PC-3 (cell line): ENCODE measurements at regions not wholly inside any gene's neighbourhood (a gene's known extent, or its start where the extent isn't known, plus 50 kb on each side); places are given as distances from the start of the nearest gene placed in this dataset.

Source experiments
- ATAC-seq: fragments of 200-7000 bp; cut with Tn5 transposase; 2 replicates; pipeline ENCODE4 v1.9.1; 2020; ENCODE audit warnings: mild to moderate bottlenecking, moderate library complexity
- BruUV-seq: library from RNA; stranded (reverse); fragments of 400-500 nt; replicated peaks from 2 replicates; lab custom pipeline; 2021; lab: Mats Ljungman, UMichigan
- CTCF ChIA-PET: fragments of 300-600 bp; sonication (Branson Sonifier 250); formaldehyde crosslinking; loops from one replicate; lab custom pipeline; 2022; ENCODE audit warnings: antibody characterized with exemption; lab: Charles Lee
- POLR2A ChIA-PET: fragments of 300-600 bp; sonication (Branson Sonifier 250); formaldehyde crosslinking; loops from one replicate; lab custom pipeline; 2022; ENCODE audit warnings: antibody characterized with exemption; ENCODE audit not compliant: unreplicated experiment; lab: Charles Lee
- DNase-seq: peaks from one replicate; pipeline ENCODE4 v3.0.0-alpha.2; 2015
- H2AFZ ChIP-seq: fragments of 300-600 bp; sonication (generic); 2 replicates; pipeline ENCODE4 v1.6.0; 2016; ENCODE audit warnings: antibody characterized with exemption, low read length
- H3F3A ChIP-seq: fragments of 300-600 bp; sonication (generic); one replicate; pipeline ENCODE4 v1.6.0; 2017; ENCODE audit warnings: antibody characterized with exemption, low read length, control low read depth, mild to moderate bottlenecking; ENCODE audit not compliant: unreplicated experiment
- H3K27ac ChIP-seq: fragments of 300-600 bp; sonication (generic); 2 replicates; pipeline ENCODE4 v1.5.1; 2016; ENCODE audit warnings: mild to moderate bottlenecking, low read length
- H3K27me3 ChIP-seq: fragments of 300-600 bp; sonication (generic); 2 replicates; pipeline ENCODE4 v1.6.1; 2016; ENCODE audit warnings: low read length, mixed read lengths
- H3K36me3 ChIP-seq: fragments of 300-600 bp; sonication (generic); 2 replicates; pipeline ENCODE4 v1.6.1; 2016; ENCODE audit warnings: low read depth, mixed run types, low read length, mixed read lengths
- H3K4me1 ChIP-seq: fragments of 300-600 bp; sonication (generic); 2 replicates; pipeline ENCODE4 v1.5.1; 2016; ENCODE audit warnings: low read length; ENCODE audit not compliant: insufficient read depth
- H3K4me2 ChIP-seq: fragments of 300-600 bp; sonication (generic); 2 replicates; pipeline ENCODE4 v1.6.0; 2016; ENCODE audit warnings: low read length
- H3K4me3 ChIP-seq: fragments of 300-600 bp; sonication (generic); 2 replicates; pipeline ENCODE4 v1.5.1; 2016; ENCODE audit warnings: mild to moderate bottlenecking, low read length, mixed read lengths
- H3K79me2 ChIP-seq: fragments of 300-600 bp; sonication (generic); 2 replicates; pipeline ENCODE4 v1.6.1; 2017; ENCODE audit warnings: low read length, mixed read lengths
- H3K9ac ChIP-seq: fragments of 300-600 bp; sonication (generic); 2 replicates; pipeline ENCODE4 v1.6.0; 2016; ENCODE audit warnings: mild to moderate bottlenecking, low read length
- H3K9me2 ChIP-seq: fragments of 300-600 bp; sonication (generic); replicated peaks from 2 replicates; pipeline ENCODE4 v1.6.1; 2016; ENCODE audit warnings: mixed run types, low read length, mixed read lengths
- H3K9me3 ChIP-seq: fragments of 300-600 bp; sonication (generic); 2 replicates; pipeline ENCODE4 v1.6.1; 2016; ENCODE audit warnings: low read length, mixed read lengths
- H4K20me1 ChIP-seq: fragments of 300-600 bp; sonication (generic); 2 replicates; pipeline ENCODE4 v1.6.1; 2016; ENCODE audit warnings: low read length, mixed read lengths
- EZH2 ChIP-seq: fragments of 300-600 bp; sonication (generic); IDR thresholded peaks from one replicate; pipeline ENCODE4 v1.6.1; 2017; ENCODE audit warnings: antibody characterized with exemption, mild to moderate bottlenecking, low read length; ENCODE audit not compliant: unreplicated experiment
- EZH2phosphoT487 ChIP-seq: fragments of 300-600 bp; sonication (generic); IDR thresholded peaks from 2 replicates; pipeline ENCODE4 v1.6.1; 2018; ENCODE audit warnings: mild to moderate bottlenecking, antibody characterized with exemption, low read length, borderline replicate concordance
- intact Hi-C: fragments of 100-400 bp; cut with micrococcal nuclease; formaldehyde crosslinking; loops from 2 replicates; pipeline ENCODE4 v1.9.0; 2023
- TF ChIP-seq, protein P1 (sequence below): fragments of 300-600 bp; sonication (generic); conservative IDR thresholded peaks from 2 replicates; pipeline ENCODE4 v1.5.1; 2017; ENCODE audit warnings: antibody characterized with exemption, low read depth, mild to moderate bottlenecking, low read length

DNA sequence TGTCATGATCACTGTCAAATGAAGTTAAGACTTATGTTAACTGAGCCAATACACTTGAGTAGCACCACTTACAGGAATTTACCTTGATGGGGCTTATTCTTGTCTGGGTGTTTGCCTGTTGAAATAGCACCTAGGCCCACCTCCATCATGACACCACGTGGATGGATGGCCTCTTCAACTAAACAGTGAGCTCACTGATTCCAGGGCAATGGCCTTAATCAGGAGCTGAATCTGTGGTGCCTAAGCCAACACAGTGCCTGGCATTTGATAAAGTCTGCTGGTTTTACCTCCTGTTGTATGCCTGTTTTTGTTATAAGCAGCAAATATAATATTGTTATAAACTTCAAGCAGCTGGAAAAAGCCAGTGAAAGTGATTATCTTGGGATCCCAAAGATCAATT lies 190.5 kb downstream of the LURAP1L start:
- CTCF ChIA-PET: no interaction called here
- Histone ChIP-seq H3K4me2 (no peak overlapping the region), H4K20me1 (no peaks in the 10 kb centered on the region), H3F3A (no peaks in the 10 kb centered on the region), H3K9me2 (no peaks in the 10 kb centered on the region), H2AFZ (no peak overlapping the region), H3K4me3 (no peak overlapping the region), H3K79me2 (no peaks in the 10 kb centered on the region), H3K9me3 (no peaks in the 10 kb centered on the region), H3K9ac (no peak overlapping the region), H3K4me1 (peaks cover 15% of the 10 kb centered on the region), H3K27ac (no peak overlapping the region), H3K27me3 (no peaks in the 10 kb centered on the region), H3K36me3 (no peaks in the 10 kb centered on the region)
- POLR2A ChIA-PET: no interaction called here
- no TSS peak for BruUV-seq
- intact Hi-C loops: no loop called here
- DNase-seq: no peak
- no peak for ATAC-seq
- TF ChIP-seq, protein P1, sequence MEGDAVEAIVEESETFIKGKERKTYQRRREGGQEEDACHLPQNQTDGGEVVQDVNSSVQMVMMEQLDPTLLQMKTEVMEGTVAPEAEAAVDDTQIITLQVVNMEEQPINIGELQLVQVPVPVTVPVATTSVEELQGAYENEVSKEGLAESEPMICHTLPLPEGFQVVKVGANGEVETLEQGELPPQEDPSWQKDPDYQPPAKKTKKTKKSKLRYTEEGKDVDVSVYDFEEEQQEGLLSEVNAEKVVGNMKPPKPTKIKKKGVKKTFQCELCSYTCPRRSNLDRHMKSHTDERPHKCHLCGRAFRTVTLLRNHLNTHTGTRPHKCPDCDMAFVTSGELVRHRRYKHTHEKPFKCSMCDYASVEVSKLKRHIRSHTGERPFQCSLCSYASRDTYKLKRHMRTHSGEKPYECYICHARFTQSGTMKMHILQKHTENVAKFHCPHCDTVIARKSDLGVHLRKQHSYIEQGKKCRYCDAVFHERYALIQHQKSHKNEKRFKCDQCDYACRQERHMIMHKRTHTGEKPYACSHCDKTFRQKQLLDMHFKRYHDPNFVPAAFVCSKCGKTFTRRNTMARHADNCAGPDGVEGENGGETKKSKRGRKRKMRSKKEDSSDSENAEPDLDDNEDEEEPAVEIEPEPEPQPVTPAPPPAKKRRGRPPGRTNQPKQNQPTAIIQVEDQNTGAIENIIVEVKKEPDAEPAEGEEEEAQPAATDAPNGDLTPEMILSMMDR: no peak
- TF ChIP-seq EZH2 (no peak), EZH2phosphoT487 (no peak)

DNA sequence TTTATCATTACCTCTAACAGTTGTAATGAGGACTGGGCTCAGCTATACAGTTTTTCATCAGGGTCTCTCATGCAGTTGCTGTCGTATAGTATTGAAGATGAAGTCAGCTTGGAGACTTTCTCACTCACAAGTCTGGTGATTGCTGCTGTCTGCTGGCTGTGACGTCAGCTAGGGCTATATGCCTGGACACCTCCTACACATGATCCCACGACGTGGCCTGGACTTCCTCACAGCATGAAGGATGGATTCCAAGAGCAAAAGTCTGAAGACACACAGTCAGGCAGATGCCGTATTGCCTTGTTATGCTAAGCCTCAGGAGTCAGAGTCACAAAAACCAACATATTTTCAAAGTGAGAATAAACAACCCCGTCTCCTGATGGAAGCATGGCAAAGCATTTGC lies 193.3 kb downstream of the LURAP1L start:
- Histone ChIP-seq H3K36me3 (no peaks in the 10 kb centered on the region), H3K9me3 (no peaks in the 10 kb centered on the region), H3K4me1 (no peaks in the 10 kb centered on the region), H3K4me2 (no peak overlapping the region), H3K9me2 (no peaks in the 10 kb centered on the region), H3F3A (no peaks in the 10 kb centered on the region), H3K79me2 (no peaks in the 10 kb centered on the region), H3K27me3 (no peaks in the 10 kb centered on the region), H3K4me3 (no peak overlapping the region), H4K20me1 (no peaks in the 10 kb centered on the region), H2AFZ (no peak overlapping the region), H3K9ac (no peak overlapping the region), H3K27ac (no peak overlapping the region)
- DNase-seq (no peak), ATAC-seq (no peak)
- intact Hi-C loops: no loop called here
- ChIA-PET POLR2A (no interaction called here), CTCF (no interaction called here)
- no peak for TF ChIP-seq EZH2phosphoT487
- TF ChIP-seq, protein P1: no peak
- TF ChIP-seq EZH2: no peak
- BruUV-seq: no TSS peak

DNA sequence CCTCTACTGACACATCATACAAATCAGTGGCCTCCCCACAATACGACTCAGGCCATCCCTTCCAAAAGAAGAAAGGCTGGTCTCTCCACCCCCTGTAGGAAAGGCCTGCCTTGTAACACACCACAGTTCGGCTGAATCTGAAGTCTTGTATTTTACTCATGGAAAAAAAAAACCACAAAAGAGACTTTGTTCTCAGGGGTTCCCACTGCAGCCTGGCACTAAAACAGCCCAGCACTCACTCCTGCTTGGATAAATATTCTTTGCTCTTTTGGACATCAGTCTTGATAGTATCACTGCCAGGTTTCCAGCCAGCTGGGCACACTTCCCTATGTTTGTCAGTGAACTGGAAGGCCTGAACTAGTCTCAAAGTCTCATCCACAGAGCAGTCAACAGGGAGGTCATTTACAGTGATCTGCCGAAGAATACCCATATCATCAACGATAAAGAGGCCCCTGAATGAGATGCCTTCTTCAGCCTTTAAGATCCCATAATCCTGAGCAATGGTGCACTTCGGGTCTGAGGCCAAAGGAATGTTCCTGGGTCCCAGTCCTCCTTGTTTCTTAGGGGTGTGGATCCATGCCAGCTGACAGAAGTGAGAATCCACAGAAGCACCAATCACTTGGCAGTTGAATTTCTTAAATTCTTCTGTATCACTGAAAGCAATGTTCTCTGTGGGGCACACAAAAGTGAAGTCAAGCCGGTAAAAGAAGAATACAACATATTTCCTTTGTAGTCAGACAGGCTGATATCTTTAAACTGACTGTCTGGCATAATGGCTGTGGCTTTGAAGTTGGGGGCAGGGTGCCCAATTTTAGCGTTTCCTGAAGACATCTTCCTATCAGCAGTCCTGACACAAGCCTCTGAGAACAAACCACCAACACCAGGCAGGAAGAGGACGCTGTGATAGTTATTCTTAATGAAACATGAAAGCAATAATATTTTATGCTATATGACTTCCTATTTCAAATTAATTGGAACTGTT lies 198.1 kb downstream of the LURAP1L start:
- H3F3A ChIP-seq: no peaks in the 10 kb centered on the region
- no peak overlapping the region for H3K4me3 ChIP-seq
- no peaks in the 10 kb centered on the region for H3K9me3 ChIP-seq
- H3K4me1 ChIP-seq: no peaks in the 10 kb centered on the region
- TF ChIP-seq, protein P1: no peak
- no peak for TF ChIP-seq EZH2phosphoT487
- TF ChIP-seq EZH2: no peak
- no peak for ATAC-seq
- no TSS peak for BruUV-seq
- H3K27ac ChIP-seq: no peak overlapping the region
- no peak overlapping the region for H3K9ac ChIP-seq
- ChIA-PET POLR2A (no interaction called here), CTCF (no interaction called here)
- no peaks in the 10 kb centered on the region for H4K20me1 ChIP-seq
- H3K4me2 ChIP-seq: no peak overlapping the region
- H3K27me3 ChIP-seq: no peaks in the 10 kb centered on the region
- H3K79me2 ChIP-seq: no peaks in the 10 kb centered on the region
- intact Hi-C loops: no loop called here
- no peak for DNase-seq
- no peaks in the 10 kb centered on the region for H3K9me2 ChIP-seq
- H2AFZ ChIP-seq: no peak overlapping the region
- H3K36me3 ChIP-seq: no peaks in the 10 kb centered on the region
